Esophagus muscularis mucosa (tissue), 3 donors: ENCODE measurements at regions not wholly inside any gene's neighbourhood (a gene's known extent, or its start where the extent isn't known, plus 50 kb on each side); places are given as distances from the start of the nearest gene placed in this dataset.

Source experiments
- small RNA-seq, 3 donors: library from RNA; depleted of rRNA; stranded (forward); fragments of <200 nt; gene quantifications; one replicate each; pipeline ENCODE3, GENCODE V24; 2016

Small RNAs in the stretch of these regions (small RNA-seq; reads per million reads assigned to genes)
- gene AL591926.1: 0 reads per million in 3 donors
- 0 reads per million in 3 donors for gene AL591926.4
- gene AL591926.5: 0 reads per million in 3 donors
- 0 reads per million in 3 donors for gene AL591926.6
- gene AL591926.8: 0 reads per million in 3 donors
- gene AL591926.9: 0 reads per million in 3 donors
- 0 reads per million in 3 donors for gene RF00019
- 0 reads per million in 3 donors for gene RF00156
- gene RN7SL565P: 0 reads per million in 3 donors
